Suprapubic skin (tissue), 3 donors: ENCODE measurements at regions not wholly inside any gene's neighbourhood (a gene's known extent, or its start where the extent isn't known, plus 50 kb on each side); places are given as distances from the start of the nearest gene placed in this dataset.

Experiments
- POLR2A ChIP-seq, 2 donors: fragments of 450-650 bp; IDR thresholded peaks; one replicate each; pipeline ENCODE4 v1.6.1; 2017; ENCODE audit warnings: antibody characterized with exemption in 2 of 2, mild to moderate bottlenecking in 2 of 2, moderate library complexity in 2 of 2
- TF ChIP-seq, protein P1 (sequence below), 2 donors: fragments of 200-600 bp in 1 of 2; fragments of 450-650 bp in 1 of 2; sonication (generic) in 1 of 2; IDR thresholded peaks; one replicate each; pipeline ENCODE4 v1.5.1; 2016 to 2019; ENCODE audit warnings: antibody characterized with exemption in 2 of 2, mild to moderate bottlenecking in 1 of 2, moderate library complexity in 1 of 2

DNA sequence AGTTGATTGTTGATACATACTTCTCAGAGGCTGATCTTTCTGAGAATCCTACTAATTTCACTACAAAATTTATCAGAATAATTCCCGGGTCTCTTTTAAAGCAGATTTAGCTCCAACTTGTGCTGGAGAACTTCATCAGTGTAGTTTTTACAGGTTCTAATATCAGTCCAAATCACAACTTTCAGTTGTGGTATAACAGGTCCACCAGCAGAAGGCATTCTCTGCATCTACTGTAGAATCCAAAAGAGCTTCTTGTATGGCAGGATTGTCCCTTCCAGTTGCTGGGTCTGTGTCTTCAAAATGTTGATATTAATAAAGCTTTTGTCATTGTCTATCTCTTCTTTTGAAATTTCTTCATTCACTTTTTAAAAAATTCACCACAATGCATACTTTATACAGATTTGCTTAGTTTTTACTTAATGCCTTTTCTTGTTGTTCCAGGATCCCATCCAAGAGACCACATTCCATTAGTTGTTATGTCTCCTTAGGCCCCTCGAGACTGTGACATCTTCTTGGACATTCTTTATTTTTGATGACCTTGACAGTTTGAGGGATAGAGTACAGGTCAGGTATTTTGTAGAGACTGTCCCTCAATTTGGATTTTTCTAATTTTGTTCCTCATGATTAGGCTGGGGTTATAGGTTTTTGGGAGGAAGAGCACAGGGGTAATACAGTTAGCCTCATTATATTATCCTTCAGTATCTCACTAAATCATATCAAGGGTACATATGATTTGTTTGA is 490.5 kb upstream of the MEX3C start:
- TF ChIP-seq, protein P1, sequence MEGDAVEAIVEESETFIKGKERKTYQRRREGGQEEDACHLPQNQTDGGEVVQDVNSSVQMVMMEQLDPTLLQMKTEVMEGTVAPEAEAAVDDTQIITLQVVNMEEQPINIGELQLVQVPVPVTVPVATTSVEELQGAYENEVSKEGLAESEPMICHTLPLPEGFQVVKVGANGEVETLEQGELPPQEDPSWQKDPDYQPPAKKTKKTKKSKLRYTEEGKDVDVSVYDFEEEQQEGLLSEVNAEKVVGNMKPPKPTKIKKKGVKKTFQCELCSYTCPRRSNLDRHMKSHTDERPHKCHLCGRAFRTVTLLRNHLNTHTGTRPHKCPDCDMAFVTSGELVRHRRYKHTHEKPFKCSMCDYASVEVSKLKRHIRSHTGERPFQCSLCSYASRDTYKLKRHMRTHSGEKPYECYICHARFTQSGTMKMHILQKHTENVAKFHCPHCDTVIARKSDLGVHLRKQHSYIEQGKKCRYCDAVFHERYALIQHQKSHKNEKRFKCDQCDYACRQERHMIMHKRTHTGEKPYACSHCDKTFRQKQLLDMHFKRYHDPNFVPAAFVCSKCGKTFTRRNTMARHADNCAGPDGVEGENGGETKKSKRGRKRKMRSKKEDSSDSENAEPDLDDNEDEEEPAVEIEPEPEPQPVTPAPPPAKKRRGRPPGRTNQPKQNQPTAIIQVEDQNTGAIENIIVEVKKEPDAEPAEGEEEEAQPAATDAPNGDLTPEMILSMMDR (IDR thresholded peaks at IDR 0.05) = no peak
- TF ChIP-seq POLR2A (IDR thresholded peaks at IDR 0.05) = no peak
